DOHH2 (cell line): ENCODE measurements at regions not wholly inside any gene's neighbourhood (a gene's known extent, or its start where the extent isn't known, plus 50 kb on each side); places are given as distances from the start of the nearest gene placed in this dataset.

ENCODE experiments used
- H3F3A ChIP-seq: fragments of 200-600 bp; sonication (generic), shearing (Covaris generic); 2 replicates; pipeline ENCODE4 v1.6.0; 2016; ENCODE audit warnings: antibody characterized with exemption, mild to moderate bottlenecking; ENCODE audit not compliant: control insufficient read depth, insufficient read depth
- H3K27ac ChIP-seq: fragments of 200-600 bp; sonication (generic); 2 replicates; pipeline ENCODE4 v1.5.1; 2014; ENCODE audit warnings: low read depth, mild to moderate bottlenecking, low read length, moderate library complexity
- H3K27me3 ChIP-seq: fragments of 200-600 bp; sonication (generic); 2 replicates; pipeline ENCODE4 v1.6.1; 2014; ENCODE audit warnings: mild to moderate bottlenecking, low read length, mixed read lengths; ENCODE audit not compliant: control insufficient read depth
- H3K36me3 ChIP-seq: fragments of 200-600 bp; sonication (generic); 2 replicates; pipeline ENCODE4 v1.6.1; 2014; ENCODE audit warnings: mild to moderate bottlenecking, low read length, moderate library complexity, mixed read lengths; ENCODE audit not compliant: control insufficient read depth
- H3K4me1 ChIP-seq: fragments of 200-600 bp; sonication (generic); 2 replicates; pipeline ENCODE4 v1.6.1; 2014; ENCODE audit warnings: mild to moderate bottlenecking, low read length, mixed read lengths; ENCODE audit not compliant: control insufficient read depth
- H3K4me2 ChIP-seq: fragments of 200-600 bp; sonication (generic); 2 replicates; pipeline ENCODE4 v1.6.0; 2014; ENCODE audit warnings: mild to moderate bottlenecking, low read length, moderate library complexity
- H3K4me3 ChIP-seq: fragments of 200-600 bp; sonication (generic); 2 replicates; pipeline ENCODE4 v1.5.1; 2014; ENCODE audit warnings: mild to moderate bottlenecking, low read length, mixed read lengths
- H3K79me2 ChIP-seq: fragments of 200-600 bp; sonication (generic); 2 replicates; pipeline ENCODE4 v1.6.1; 2014; ENCODE audit warnings: mild to moderate bottlenecking, low read length, mixed read lengths; ENCODE audit not compliant: control insufficient read depth
- H3K9me2 ChIP-seq: fragments of 200-600 bp; sonication (generic); replicated peaks from 2 replicates; pipeline ENCODE4 v1.6.1; 2014; ENCODE audit warnings: mild to moderate bottlenecking, low read length, mixed read lengths; ENCODE audit not compliant: control insufficient read depth
- H3K9me3 ChIP-seq: fragments of 200-600 bp; sonication (generic); 2 replicates; pipeline ENCODE4 v1.6.1; 2014; ENCODE audit warnings: antibody characterized with exemption, low read length, mixed read lengths; ENCODE audit not compliant: control insufficient read depth, insufficient read depth
- H4K20me1 ChIP-seq: fragments of 200-600 bp; sonication (generic); 2 replicates; pipeline ENCODE4 v1.6.0; 2014; ENCODE audit warnings: low read depth, mild to moderate bottlenecking, antibody characterized with exemption, low read length, moderate library complexity; ENCODE audit not compliant: control insufficient read depth, insufficient read depth
- EZH2phosphoT487 ChIP-seq: fragments of 200-600 bp; sonication (generic); IDR thresholded peaks from 2 replicates; pipeline ENCODE4 v1.6.1; 2017; ENCODE audit warnings: borderline replicate concordance, mild to moderate bottlenecking, antibody characterized with exemption, low read length, moderate library complexity, mixed read lengths
- TF ChIP-seq, protein P1 (sequence below): fragments of 200-600 bp; sonication (generic); IDR thresholded peaks from one replicate; pipeline ENCODE4 v1.5.1; 2014; ENCODE audit warnings: antibody characterized with exemption, mild to moderate bottlenecking, low read depth, low read length; ENCODE audit not compliant: poor library complexity, severe bottlenecking

DNA sequence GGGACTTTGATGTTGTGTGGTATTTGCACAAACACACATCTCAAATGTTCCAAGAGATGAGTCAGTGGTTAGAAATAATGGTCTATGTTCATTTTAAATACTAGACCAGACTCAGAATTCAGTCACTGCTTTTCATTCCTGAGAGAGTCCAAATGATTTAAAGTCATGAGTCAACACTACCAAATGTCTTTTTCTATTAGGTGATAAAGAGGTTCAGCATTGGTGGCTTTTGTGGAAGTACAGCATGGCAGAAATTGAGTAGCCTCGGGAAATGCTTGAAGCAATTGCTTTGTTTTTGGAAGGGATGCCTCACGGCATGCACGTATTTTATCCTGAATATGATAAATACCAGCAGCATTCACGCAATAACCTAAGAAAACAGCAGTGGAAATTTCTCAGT, 115.7 kb downstream of the DIO2 start:
- TF ChIP-seq, protein P1, sequence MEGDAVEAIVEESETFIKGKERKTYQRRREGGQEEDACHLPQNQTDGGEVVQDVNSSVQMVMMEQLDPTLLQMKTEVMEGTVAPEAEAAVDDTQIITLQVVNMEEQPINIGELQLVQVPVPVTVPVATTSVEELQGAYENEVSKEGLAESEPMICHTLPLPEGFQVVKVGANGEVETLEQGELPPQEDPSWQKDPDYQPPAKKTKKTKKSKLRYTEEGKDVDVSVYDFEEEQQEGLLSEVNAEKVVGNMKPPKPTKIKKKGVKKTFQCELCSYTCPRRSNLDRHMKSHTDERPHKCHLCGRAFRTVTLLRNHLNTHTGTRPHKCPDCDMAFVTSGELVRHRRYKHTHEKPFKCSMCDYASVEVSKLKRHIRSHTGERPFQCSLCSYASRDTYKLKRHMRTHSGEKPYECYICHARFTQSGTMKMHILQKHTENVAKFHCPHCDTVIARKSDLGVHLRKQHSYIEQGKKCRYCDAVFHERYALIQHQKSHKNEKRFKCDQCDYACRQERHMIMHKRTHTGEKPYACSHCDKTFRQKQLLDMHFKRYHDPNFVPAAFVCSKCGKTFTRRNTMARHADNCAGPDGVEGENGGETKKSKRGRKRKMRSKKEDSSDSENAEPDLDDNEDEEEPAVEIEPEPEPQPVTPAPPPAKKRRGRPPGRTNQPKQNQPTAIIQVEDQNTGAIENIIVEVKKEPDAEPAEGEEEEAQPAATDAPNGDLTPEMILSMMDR: no peak
- TF ChIP-seq EZH2phosphoT487: no peak
- H3K27me3 ChIP-seq: no peaks in the 10 kb centered on the region
- H3K4me2 ChIP-seq: no peak overlapping the region
- no peaks in the 10 kb centered on the region for H3K9me2 ChIP-seq
- H3K79me2 ChIP-seq: no peaks in the 10 kb centered on the region
- no peak overlapping the region for H3K4me3 ChIP-seq
- no peaks in the 10 kb centered on the region for H3F3A ChIP-seq
- H3K36me3 ChIP-seq: no peaks in the 10 kb centered on the region
- no peak overlapping the region for H3K27ac ChIP-seq
- no peaks in the 10 kb centered on the region for H4K20me1 ChIP-seq
- H3K9me3 ChIP-seq: no peaks in the 10 kb centered on the region
- H3K4me1 ChIP-seq: no peaks in the 10 kb centered on the region

DNA sequence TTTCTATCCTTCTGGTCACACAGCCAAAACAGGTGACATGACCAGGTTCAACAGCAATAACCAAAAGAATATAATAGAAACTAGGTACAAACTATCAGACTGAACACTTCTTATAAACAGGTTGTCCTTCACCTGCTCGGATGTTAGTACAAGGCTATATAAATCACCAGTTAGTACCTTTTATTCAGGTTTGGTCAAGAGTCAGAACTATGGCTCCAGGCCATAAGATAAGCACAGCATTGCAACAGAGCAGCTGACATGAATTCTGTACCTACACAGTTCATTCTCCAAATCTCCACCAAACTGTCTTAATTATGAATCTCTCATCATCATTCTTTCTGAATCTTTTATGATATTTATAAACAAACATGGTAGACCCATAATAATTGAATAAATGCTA, 123.9 kb downstream of the DIO2 start:
- no peaks in the 10 kb centered on the region for H3F3A ChIP-seq

DNA sequence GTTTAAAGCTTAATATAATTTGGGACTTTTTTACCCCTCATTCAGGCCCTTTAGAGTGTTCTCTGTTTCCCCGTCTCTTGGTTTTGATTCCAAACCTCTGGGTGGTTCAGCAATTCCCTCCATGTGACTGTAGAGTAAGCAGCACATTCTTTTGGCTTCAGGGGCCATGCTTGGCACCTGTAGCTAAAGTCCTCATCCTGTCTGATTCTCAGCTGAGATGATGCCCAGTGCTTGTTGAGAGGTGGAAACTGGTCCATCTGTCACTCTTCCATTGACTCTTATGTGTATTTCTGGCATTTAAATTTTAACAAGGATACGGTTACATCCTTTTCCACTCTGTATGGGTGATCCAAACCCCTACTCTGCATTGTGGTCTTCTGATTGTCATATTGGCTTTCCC, 127.1 kb downstream of the DIO2 start:
- H3K4me2 ChIP-seq: no peak overlapping the region
- no peak overlapping the region for H3K27ac ChIP-seq
- no peaks in the 10 kb centered on the region for H3K27me3 ChIP-seq
- no peaks in the 10 kb centered on the region for H3K9me2 ChIP-seq
- no peaks in the 10 kb centered on the region for H4K20me1 ChIP-seq
- no peaks in the 10 kb centered on the region for H3F3A ChIP-seq
- H3K36me3 ChIP-seq: no peaks in the 10 kb centered on the region
- H3K4me3 ChIP-seq: no peak overlapping the region
- H3K4me1 ChIP-seq: no peaks in the 10 kb centered on the region
- TF ChIP-seq EZH2phosphoT487: no peak
- TF ChIP-seq, protein P1: no peak
- no peaks in the 10 kb centered on the region for H3K79me2 ChIP-seq
- H3K9me3 ChIP-seq: no peaks in the 10 kb centered on the region

More for the DNA sequence above, 123.9 kb downstream of the DIO2 start:
- no peak overlapping the region for H3K4me3 ChIP-seq
- no peaks in the 10 kb centered on the region for H3K4me1 ChIP-seq
- no peaks in the 10 kb centered on the region for H3K9me2 ChIP-seq
- H3K4me2 ChIP-seq: no peak overlapping the region
- no peaks in the 10 kb centered on the region for H3K27me3 ChIP-seq
- H3K27ac ChIP-seq: no peak overlapping the region
- H4K20me1 ChIP-seq: no peaks in the 10 kb centered on the region
- TF ChIP-seq, protein P1: no peak
- TF ChIP-seq EZH2phosphoT487: no peak
- no peaks in the 10 kb centered on the region for H3K79me2 ChIP-seq
- H3K36me3 ChIP-seq: no peaks in the 10 kb centered on the region
- no peaks in the 10 kb centered on the region for H3K9me3 ChIP-seq

DNA sequence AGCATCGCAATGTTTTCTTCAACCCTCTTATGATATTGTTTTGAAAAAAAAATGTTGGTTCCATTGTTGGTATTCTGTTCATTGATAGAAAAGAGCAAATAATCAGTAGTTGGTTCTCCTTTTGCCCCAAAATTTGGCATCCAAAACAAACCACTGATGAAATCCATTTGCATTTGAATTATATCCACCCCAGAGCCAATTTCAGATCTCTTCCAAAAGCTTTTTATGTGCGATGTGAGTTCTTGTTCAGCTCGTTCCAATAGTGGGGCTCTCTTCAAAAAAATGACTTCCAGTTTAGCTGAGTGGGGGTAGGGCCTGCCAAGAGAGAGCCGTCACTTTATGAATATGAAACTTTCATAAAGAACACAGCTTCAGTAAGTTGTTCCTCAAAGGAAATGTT, 130.7 kb downstream of the DIO2 start:
- H3K9me2 ChIP-seq: no peaks in the 10 kb centered on the region
- H3K79me2 ChIP-seq: no peaks in the 10 kb centered on the region
- H3K4me2 ChIP-seq: no peak overlapping the region
- TF ChIP-seq, protein P1: no peak
- TF ChIP-seq EZH2phosphoT487: no peak
- H3K36me3 ChIP-seq: no peaks in the 10 kb centered on the region
- H4K20me1 ChIP-seq: no peaks in the 10 kb centered on the region
- H3F3A ChIP-seq: no peaks in the 10 kb centered on the region
- no peaks in the 10 kb centered on the region for H3K9me3 ChIP-seq
- no peaks in the 10 kb centered on the region for H3K4me1 ChIP-seq
- no peaks in the 10 kb centered on the region for H3K27me3 ChIP-seq
- H3K27ac ChIP-seq: no peak overlapping the region
- H3K4me3 ChIP-seq: no peak overlapping the region
